HG03571 (cell line): ENCODE measurements at regions not wholly inside any gene's neighbourhood (a gene's known extent, or its start where the extent isn't known, plus 50 kb on each side); places are given as distances from the start of the nearest gene placed in this dataset.
A peak's percentile ranks its signal among the peaks of the same experiment; 100 is the strongest.

ENCODE experiments used
- ATAC-seq: cut with Tn5 transposase; IDR thresholded peaks from one replicate; pipeline ENCODE4 v1.9.1; 2021; ENCODE audit not compliant: unreplicated experiment

DNA sequence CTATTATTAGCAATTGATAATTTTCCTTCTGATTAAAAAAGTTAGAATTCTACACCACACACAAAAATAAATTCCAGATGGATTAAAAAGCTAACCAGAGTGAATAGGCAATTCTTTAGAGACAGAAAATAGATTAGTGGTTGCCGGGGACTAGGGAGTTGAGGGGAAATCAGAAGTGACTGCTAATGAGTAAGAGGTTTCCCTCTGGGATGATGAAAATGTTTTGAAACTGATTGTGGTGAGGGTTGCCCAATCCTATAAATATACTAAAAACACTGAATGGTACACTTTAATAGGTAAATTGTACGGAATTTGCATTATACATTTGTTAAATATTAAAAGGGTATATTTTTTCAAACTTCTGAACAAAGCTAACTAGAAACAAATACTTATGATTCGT lies 214.9 kb downstream of the GPAM start:
- no peak for ATAC-seq

DNA sequence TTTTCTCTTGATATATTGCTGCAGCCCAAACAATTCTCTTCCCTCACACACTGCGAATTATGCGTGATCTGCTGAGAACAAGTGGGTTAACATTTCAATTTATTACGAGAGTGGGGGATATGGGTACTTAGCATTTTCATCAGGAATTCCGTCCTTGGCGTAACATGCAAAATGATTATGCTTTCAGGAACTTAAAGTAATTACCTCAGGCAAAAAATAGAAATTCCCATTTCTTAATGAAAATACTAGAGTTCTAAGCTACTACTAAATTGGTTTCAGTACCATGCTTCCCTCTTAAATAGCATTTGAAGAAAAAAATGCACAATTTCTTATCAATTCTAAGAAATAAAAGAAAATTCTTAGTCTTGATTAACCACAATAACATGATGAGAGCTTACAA lies 213.5 kb downstream of the GPAM start:
- no peak for ATAC-seq

DNA sequence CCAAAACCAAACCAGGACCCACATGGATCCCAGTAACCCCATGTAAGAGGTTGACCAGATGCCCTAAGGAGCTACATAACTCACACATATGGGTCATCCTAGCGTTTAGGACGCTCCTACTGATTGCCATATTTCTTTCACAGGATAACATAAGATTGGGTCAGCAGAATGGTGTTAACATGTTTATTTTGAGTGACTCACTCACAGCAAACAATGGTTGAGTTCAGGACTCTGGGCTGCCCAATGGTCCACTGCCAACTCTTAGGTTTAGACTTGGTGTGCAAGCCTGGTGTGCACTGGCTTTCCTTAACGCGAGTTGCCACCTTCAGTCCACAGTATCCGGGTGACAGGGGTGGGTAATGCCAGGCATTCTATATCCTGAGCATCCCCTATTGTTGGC lies 211.5 kb downstream of the GPAM start:
- ATAC-seq = no peak

DNA sequence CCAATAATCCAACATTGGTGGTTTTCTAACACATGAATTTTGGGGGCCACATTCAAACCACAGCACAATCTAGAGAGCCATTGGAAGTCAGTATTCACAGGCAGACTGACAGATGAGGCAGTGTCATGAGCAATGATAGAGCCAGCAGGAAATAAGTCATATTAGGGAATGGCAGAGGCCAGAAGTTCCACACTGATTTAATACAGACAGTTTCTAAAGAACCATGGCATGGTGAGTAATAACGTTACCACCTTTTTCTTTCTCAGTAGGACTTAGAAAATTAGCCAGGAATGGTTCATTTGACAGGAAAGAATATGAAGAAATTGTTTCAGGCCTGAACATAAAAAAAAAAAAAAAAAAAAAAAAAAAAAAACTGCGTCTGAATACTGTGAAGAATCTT lies 210.3 kb downstream of the GPAM start:
- no peak for ATAC-seq

DNA sequence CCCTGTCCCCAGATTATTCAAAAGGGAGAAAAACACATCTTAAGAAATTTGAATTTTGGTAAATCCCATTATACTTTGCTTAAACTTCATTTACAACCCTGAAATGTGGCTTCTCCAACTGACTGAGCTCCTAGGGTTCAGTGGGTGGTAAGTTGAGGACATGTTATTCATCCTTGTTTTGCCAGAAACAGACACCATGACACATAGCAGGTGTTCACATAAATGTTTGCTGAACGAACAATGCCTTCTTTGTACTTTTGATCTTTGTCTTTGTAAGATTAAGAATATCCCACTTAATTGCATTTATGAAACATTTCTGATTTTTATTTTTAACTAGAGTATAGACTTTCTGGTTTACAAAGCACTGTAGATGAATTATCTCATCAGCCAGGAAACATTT lies 209.7 kb downstream of the GPAM start:
- no peak for ATAC-seq

DNA sequence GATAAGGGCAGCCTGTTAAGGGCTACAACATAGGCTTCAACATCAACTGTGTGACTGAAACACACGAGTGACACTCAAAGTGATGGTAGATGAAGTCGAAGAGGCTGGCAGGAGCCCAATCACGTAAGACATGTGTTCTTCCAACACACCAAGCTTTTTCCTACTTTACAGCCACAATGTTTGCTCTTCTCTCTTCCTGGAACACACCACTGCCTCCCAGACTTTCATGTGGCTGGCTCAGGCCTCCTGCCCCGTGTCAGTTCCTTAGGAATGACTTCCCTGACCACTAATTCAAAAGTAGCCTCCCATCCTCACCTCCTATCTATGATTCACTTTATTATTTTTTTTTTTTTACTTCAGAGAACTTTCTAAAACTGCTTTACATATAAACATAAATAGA lies 209.2 kb downstream of the GPAM start:
- no peak for ATAC-seq

DNA sequence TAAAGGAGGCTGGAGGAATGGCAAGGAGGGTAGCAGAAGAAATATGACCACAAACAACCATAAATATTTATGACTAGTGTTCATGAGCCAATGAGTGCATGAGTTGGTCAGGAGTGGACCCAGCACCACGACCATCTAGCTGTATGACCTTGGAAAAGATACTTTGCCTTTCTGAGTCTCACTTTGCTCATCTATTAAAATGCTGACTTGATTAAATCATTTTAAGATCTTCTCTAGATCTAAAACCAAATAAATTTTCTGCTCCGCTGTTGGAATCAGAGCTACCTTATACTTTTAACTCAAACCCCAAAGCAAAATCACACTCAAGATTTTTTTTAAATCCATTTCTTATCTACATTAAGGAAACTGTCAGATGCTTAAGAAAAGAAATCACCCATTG lies 207.0 kb downstream of the GPAM start:
- ATAC-seq = no peak

DNA sequence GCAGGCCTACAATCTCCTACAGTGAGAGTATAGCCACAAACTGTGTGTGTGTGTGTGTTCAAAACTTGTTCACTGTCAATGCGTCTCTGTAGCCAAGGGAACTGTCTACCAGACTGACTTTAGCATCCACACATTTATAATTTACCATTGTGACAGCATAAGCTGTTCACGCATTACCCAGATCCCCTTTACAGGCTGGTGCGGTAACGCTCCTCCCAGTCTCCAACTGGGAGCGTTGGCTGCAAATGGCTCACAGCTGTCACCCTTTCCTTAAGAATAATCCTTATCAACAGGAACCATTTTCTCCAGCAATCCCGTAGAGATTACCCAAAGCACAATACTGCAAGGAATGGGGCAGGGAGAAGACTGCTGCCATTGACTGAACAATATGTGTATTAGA lies 199.5 kb downstream of the GPAM start:
- ATAC-seq = no peak

DNA sequence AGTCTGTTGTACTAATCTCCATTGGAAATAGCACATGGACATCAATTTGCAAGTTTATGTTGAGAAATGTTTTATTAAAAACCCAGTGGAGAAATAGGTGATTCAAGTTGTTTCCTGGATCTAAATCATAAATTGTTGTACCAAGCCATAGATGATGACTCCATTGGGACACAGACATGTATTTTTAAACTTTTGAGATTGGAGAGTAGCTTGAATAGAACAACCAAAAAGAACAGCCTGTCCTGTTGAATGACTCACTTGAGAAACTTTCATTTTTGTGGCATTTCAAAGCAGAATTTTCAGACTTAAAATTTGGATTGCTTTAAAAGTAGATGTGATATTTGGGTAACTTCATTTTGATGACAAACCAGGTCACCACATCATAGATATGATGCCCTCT lies 197.5 kb downstream of the GPAM start:
- no peak for ATAC-seq

DNA sequence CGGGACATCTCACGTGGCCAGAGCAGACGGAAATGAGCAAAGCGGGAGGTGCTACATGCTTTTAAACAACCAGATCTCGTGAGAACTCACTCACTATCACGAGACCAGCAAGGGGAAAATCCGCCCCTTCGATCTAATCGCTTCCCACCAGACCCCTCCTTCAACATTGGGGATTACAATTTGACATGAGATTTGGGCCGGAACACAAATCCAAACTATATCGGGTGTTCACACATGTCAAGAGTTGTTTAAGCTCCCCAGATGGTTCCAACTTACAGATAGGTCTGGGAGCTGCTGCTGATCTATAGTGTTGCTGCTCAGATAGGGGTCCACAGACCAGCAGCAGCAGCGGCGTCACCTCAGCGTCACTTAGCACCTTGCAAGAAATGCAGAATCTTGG lies 194.9 kb downstream of the GPAM start:
- no peak for ATAC-seq

DNA sequence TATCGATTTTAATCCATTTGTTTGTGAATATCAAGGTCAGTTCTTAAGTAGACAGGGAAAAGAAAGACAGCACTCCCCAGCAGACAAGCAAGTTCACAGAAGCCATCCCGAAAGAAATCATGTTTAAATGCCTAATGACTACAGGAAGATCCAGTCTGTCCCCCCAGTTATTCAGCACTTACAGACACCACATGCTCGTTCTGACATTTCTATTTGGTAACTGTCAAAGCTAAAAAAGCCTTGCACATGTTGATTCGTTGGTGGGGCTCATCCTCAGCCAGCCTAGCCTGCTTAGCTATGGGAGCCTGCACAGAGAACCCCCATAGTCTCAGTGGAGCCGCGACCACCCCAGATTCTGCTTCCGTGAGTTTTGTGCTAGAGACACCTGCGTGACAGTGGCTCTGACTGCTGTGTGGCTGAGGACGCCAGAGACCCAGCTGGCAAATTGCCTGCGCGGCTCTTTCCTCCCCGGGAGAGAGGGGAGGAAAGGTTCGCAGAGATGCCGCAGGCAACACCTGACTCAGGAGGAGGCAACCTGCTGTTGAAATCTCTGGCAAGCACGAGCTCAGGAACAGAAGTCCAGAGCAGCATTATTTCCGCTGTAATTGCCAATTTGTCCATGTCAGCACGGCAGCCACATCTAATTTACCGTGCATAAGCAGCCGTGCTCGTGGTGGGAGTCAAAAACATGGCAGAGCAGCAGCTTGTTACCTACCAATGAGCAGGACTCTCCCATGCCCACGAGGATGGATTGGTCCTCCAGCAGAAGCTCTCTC lies 194.2 kb downstream of the GPAM start:
- ATAC-seq = no peak

DNA sequence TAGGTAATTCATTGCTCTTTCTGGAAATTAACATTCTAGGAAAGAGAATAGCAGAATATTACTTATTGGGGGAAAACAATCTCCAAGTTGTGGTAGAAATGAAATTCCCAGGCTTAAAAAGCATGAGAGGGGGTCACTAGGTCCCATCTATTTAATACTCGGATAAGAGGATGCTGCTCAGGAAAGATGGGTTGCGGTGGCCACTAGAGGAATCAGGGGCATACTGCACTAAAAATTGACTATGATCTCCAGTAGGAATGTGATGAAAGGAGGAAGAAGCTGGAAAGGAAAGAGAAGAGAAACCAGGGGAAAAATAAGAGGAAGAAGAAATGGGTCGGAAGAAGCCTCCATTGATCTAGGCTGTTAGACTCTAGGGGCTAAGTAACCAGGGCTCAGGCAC lies 192.8 kb downstream of the GPAM start:
- no peak for ATAC-seq

DNA sequence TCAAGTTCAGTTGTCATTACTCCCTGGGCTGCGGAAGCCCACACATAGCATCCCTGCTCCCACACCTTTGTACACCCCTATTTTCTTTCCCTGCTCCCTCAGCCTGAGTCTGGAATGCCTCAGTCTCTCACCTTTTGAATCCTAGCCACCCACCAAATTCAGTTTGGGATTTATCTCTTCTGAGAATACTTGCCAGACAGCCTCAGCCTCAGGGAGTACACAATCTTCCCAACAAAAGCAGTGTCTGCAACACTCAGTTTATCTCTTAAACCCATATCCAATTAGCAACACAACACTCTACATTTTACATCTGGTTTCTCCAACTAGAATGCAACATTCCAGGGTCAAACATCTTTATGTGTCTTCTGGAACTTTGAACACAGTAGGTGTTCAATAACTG lies 190.2 kb downstream of the GPAM start:
- no peak for ATAC-seq

DNA sequence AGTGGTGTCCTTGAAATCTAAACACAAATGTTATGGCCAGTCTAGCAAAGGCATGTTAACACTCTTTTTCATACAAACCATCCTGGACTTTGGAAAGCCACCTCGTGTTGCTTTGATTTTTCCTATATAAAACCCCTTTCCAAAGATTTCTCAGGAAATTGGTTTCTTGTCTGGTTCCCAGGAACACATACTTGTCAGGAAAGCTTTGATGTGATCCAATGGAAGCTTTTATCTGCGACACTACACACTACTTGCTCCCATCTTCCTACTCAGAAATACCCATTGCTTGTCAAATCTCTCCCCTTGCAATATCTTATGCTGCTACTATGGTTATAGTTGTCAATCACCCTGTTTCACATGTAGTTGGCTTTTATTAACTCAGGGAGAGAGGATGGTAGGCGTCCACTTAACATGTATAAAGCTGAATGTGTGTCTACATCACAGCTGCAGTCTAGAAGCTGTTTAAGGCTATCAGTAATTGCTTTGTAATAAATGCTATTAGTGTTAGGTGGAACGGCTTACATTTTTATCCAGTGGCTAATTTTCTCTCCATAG lies 189.6 kb downstream of the GPAM start:
- ATAC-seq = no peak

DNA sequence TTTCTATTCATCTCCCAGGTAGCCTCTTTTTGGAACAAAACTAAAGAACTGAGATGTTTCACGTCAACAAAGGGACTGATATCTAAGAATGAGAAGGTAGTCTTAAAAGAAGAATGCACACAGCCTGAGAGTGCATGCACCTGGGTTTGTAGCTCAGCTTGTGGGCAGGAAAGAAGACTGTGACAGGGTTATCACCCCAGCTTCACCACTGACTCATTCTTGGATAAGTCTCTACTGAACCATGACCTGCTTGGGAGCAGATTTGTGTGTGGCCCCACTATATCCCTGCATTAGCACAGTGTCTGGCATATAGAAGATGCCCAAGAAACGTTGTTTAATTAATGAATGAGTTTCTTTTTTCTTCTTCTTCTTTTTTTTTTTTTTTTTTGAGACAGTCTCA lies 187.5 kb downstream of the GPAM start:
- peak; percentile 93 for ATAC-seq

DNA sequence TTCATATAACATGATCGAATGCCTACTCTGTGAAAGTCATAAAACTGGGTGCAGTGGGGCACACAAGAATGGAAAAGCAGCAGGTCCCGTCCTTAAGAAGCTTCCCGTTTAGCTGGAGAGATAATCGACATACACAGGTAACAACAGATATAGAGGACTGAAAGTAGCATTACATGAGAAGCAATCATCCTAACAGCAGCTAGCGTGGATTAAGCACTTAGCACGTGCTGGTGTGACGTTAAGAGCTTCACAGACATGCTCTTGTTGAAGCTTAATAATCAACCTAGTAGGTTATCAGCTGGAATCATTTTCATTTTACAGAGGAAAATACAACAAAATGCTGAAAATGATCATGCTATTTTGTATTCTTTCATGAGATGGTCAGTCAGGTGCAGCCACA lies 184.8 kb downstream of the GPAM start:
- ATAC-seq = no peak

DNA sequence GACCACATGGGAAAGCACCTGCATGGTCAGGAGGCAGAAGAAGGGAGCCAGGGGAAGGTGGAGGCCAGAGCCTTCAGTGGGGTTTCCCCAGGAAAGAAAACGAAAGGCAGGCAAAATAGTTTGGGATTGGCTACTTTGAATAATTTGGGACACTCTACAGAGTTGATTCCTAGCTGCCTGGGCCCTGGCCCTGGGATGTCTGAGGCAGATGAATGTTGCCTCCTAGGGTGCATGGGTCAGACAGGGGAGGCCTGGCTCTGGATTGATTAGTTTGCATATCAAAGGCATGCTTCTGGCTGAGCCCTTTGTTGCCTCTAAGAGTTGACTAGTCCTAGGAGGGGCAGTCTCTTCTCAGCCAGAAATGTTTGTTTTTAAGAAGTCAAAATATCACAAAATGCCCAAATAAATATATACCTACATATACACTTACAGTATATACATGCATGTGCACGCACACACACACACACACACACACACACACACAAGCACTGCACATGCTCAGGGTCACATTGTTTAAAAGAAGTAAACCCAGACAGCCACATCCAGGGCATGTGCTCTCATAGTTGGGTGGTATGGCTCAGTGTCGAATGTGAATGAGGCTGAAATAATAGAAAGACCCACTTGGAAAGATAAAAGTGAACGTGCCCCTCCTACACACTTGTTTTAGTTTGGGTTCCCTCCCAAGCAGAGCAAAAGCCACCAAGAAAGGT lies 184.2 kb downstream of the GPAM start:
- no peak for ATAC-seq

DNA sequence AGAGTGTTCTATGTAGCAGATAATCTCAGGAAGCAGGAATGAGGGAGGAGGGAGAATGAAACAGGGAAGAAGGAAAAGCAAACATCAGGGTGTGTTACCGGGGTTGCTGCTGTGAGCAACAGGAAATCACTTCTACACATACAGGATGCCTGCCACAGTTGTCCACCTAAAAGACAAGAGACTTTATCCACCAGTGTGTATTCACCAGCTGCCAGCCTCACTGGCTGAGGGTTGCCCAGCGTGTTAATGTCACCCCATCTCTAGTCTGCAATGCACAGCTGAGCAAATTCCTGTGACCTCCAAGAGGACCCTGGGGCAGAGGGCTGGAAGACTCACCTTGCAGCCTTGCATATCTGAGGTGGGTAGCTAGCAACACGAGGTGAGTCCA lies 183.7 kb downstream of the GPAM start:
- no peak for ATAC-seq

DNA sequence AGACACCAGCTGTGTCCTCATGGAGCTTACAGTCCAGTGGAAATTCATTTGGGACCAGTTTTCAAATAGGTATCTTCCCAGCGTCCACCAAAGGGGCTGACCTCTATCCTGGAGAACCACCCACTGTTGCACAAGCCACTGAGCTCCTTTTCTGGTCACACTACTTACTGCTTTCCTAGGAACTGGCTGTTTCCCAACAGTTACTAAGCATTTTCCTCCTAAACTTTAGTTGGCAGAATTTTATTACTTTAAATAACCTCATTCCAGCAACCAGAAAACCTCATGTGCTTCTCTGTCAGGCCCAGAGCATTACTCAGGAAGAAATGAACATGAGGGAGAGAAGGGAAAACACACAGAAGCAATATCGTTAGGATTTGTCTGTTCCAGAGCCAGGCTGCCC lies 183.1 kb downstream of the GPAM start:
- ATAC-seq = no peak

DNA sequence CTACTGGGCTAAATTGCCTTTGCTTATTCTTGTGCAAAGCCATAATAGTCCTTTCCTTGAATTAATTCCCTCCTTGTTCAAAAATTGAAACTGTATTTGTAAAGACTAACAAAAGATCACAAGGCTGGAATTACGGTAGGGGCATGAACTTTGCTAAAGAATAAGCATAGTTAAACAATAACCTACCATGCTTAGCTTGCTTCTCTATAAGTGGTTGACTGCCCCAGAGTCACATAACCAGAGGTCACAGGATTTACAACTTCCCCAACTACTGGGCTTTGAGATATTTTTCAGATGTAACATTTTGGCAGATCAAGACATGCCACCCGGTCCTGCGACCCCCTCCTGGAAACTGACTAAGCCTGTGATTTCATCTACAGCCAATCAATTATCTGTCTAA lies 181.4 kb downstream of the GPAM start:
- no peak for ATAC-seq

DNA sequence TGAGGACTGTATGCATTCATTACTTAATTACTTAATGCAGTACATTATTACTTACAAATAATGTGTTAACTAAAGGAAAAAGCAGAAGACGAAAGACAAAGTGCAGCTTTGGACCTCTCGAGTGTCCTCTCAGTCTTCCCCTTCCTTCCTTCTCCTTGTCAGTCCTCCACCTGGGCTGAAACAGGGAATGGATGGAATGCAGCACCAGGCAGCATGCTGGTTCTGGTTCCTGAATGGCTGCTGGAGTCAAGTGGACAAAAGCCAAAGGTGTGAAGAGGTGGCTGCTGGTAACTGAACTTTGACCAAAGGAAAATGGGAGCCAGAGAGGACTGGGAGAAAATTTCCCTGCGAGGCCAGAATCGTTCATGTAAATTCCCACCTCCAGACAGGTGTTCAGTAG lies 179.5 kb downstream of the GPAM start:
- ATAC-seq = no peak

DNA sequence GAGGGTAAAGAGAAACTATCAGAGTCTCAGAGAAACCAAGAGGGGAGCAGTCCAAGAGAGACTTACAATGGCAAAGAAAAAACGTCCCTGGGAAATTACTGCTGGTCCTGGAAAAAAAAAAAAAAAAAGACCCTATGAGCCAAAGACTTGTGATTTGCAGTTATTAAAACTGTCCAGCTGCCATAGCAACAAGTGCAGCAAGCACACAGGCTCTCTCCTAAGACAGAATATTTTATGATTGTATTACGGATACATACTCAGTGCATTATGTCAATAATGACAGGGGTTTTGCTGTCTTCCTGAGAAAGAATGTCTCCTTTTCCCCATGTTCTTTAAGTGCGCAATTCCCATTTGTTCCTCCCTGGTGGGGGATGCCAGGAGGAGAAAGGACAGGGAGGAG lies 178.5 kb downstream of the GPAM start:
- no peak for ATAC-seq

DNA sequence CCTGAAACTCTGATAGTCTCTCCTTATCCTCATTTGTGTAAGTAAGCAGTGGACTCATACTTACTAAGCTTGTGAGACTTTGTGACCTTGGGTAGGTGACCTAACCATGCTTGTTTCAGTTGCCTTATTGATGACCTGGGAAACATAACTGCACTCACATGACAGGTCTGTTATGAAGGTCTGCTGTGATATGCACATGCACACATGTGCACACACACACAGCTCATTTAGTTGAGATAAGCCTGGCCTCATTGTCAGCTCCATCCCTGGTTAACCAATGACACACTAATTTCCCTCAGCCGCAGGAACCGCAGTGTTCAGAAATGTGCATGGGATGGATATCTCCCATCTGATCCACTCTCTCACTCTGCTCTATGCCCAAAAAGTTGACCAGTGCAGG lies 177.2 kb downstream of the GPAM start:
- ATAC-seq = no peak
